ENCODE measurements at regions not wholly inside any gene's neighbourhood (a gene's known extent, or its start where the extent isn't known, plus 50 kb on each side); places are given as distances from the start of the nearest gene placed in this dataset.
A peak's percentile ranks its signal among the peaks of the same experiment; 100 is the strongest.

- ChIA-PET POLR2A (ENCODE audit: low non-redundant PET) (interaction anchor here (0.6 kb wide), 1 partner anchor 310 kb away, joined by 3 read pairs; no protein-coding TSS in a partner anchor), CTCF (no interaction called here)
- Histone ChIP-seq H3K4me3 (ENCODE audit: low read depth, low read length, poor library complexity, severe bottlenecking) (no peak overlapping the region), H3K27ac (ENCODE audit: low read depth, low read length, poor library complexity, severe bottlenecking) (no peak overlapping the region), H3K36me3 (ENCODE audit: insufficient read depth, low read length, poor library complexity, severe bottlenecking) (no peaks in the 10 kb centered on the region), H3K9me3 (ENCODE audit: low read depth, low read length, poor library complexity, severe bottlenecking) (no peaks in the 10 kb centered on the region), H3K4me1 (ENCODE audit: insufficient read depth, low read length, poor library complexity, severe bottlenecking) (no peaks in the 10 kb centered on the region), H3K27me3 (replicated peaks; ENCODE audit: insufficient read depth, low read depth, low read length, poor library complexity) (no peaks in the 10 kb centered on the region)
- DNase-seq (ENCODE audit: low spot score), result no peak
- no peak for TF ChIP-seq CTCF (conservative IDR thresholded peaks at IDR 0.05; ENCODE audit: low read depth, low read length)
- TF ChIP-seq EZH2 (IDR thresholded peaks at IDR 0.05; ENCODE audit: borderline replicate concordance, low read depth, low read length, poor library complexity, severe bottlenecking), result no peak
- no TSS peak for BruUV-seq (replicated peaks)
- intact Hi-C loops (cut with micrococcal nuclease; ENCODE audit: unreplicated experiment), result no loop called here
Observed at GRCh38 chr1:14294006-14294405, 304.5 kb upstream of the KAZN start.

GRCh38 chr1:14294860-14295536, 303.5 kb upstream of the KAZN start:
- no peaks in the 10 kb centered on the region for H3K4me1 ChIP-seq (ENCODE audit: insufficient read depth, low read length, poor library complexity, severe bottlenecking)
- DNase-seq (ENCODE audit: low spot score), result peak; percentile 7
- intact Hi-C loops (cut with micrococcal nuclease; ENCODE audit: unreplicated experiment), result no loop called here
- no peaks in the 10 kb centered on the region for H3K9me3 ChIP-seq (ENCODE audit: low read depth, low read length, poor library complexity, severe bottlenecking)
- no peak for TF ChIP-seq EZH2 (IDR thresholded peaks at IDR 0.05; ENCODE audit: borderline replicate concordance, low read depth, low read length, poor library complexity, severe bottlenecking)
- no peak for TF ChIP-seq CTCF (conservative IDR thresholded peaks at IDR 0.05; ENCODE audit: low read depth, low read length)
- no peak overlapping the region for H3K27ac ChIP-seq (ENCODE audit: low read depth, low read length, poor library complexity, severe bottlenecking)
- POLR2A ChIA-PET (ENCODE audit: low non-redundant PET), result no interaction called here
- CTCF ChIA-PET, result no interaction called here
- no peak overlapping the region for H3K4me3 ChIP-seq (ENCODE audit: low read depth, low read length, poor library complexity, severe bottlenecking)
- BruUV-seq (replicated peaks), result no TSS peak
- no peaks in the 10 kb centered on the region for H3K27me3 ChIP-seq (replicated peaks; ENCODE audit: insufficient read depth, low read depth, low read length, poor library complexity)
- no peaks in the 10 kb centered on the region for H3K36me3 ChIP-seq (ENCODE audit: insufficient read depth, low read length, poor library complexity, severe bottlenecking)

- Histone ChIP-seq H3K4me1 (ENCODE audit: insufficient read depth, low read length, poor library complexity, severe bottlenecking) (no peaks in the 10 kb centered on the region), H3K9me3 (ENCODE audit: low read depth, low read length, poor library complexity, severe bottlenecking) (no peaks in the 10 kb centered on the region), H3K27ac (ENCODE audit: low read depth, low read length, poor library complexity, severe bottlenecking) (no peak overlapping the region), H3K4me3 (ENCODE audit: low read depth, low read length, poor library complexity, severe bottlenecking) (no peak overlapping the region), H3K27me3 (replicated peaks; ENCODE audit: insufficient read depth, low read depth, low read length, poor library complexity) (no peaks in the 10 kb centered on the region), H3K36me3 (ENCODE audit: insufficient read depth, low read length, poor library complexity, severe bottlenecking) (no peaks in the 10 kb centered on the region)
- no peak for TF ChIP-seq CTCF (conservative IDR thresholded peaks at IDR 0.05; ENCODE audit: low read depth, low read length)
- TF ChIP-seq EZH2 (IDR thresholded peaks at IDR 0.05; ENCODE audit: borderline replicate concordance, low read depth, low read length, poor library complexity, severe bottlenecking), result no peak
- BruUV-seq (replicated peaks), result no TSS peak
- intact Hi-C loops (cut with micrococcal nuclease; ENCODE audit: unreplicated experiment), result no loop called here
- peak; percentile 6 for DNase-seq (ENCODE audit: low spot score)
- ChIA-PET POLR2A (ENCODE audit: low non-redundant PET) (no interaction called here), CTCF (no interaction called here)
Observed at GRCh38 chr1:14296795-14297194, 301.7 kb upstream of the KAZN start.

All from A673 (cell line).